Neural crest cell (in vitro differentiated cells): ENCODE measurements at regions not wholly inside any gene's neighbourhood (a gene's known extent, or its start where the extent isn't known, plus 50 kb on each side); places are given as distances from the start of the nearest gene placed in this dataset.

ENCODE experiments used
- DNase-seq: peaks from one replicate; pipeline ENCODE4 v3.0.0; 2021; ENCODE audit warnings: low read depth, mixed read lengths, low spot score
- H3K27ac Mint-ChIP-seq: one replicate; pipeline ENCODE4 v1.8.0; 2021; ENCODE audit warnings: mild to moderate bottlenecking, mixed read lengths; ENCODE audit not compliant: unreplicated experiment
- H3K27me3 Mint-ChIP-seq: 2 replicates; pipeline ENCODE4 v1.8.0; 2021; ENCODE audit warnings: low read depth, mild to moderate bottlenecking, mixed read lengths
- H3K36me3 Mint-ChIP-seq: 2 replicates; pipeline ENCODE4 v1.8.0; 2021; ENCODE audit warnings: low read depth, mild to moderate bottlenecking, mixed read lengths
- H3K4me1 Mint-ChIP-seq: 2 replicates; pipeline ENCODE4 v1.8.0; 2021; ENCODE audit warnings: mixed read lengths
- H3K4me3 Mint-ChIP-seq: one replicate; pipeline ENCODE4 v1.8.0; 2021; ENCODE audit warnings: mild to moderate bottlenecking, mixed read lengths
- H3K9me3 Mint-ChIP-seq: 2 replicates; pipeline ENCODE4 v1.8.0; 2021; ENCODE audit warnings: mixed read lengths
- TF ChIP-seq, protein P1 (sequence below): fragments of 200-600 bp; sonication (generic); conservative IDR thresholded peaks from 2 replicates; pipeline ENCODE4 v1.5.0; 2021; ENCODE audit warnings: antibody characterized with exemption, mild to moderate bottlenecking

DNA sequence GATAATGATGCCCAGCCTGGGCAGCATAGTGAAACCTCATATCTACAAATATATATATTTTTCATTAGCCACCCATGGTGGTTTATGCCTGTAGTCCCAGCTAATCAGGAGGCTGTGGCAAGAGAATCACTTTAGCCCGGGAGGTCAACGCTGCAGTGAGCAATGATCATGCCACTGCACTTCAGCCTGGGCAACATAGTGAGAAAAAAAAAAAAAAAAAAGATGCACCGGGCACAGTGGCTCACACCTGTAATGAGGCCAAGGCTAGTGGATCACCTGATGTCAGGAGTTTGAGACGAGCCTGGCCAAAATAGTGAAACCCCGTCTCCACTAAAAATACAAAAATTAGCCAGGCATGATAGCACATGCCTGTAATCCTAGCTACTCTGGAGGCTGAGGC, 50.2 kb upstream of the ADRA1B start:
- H3K4me3 Mint-ChIP-seq, result no peak overlapping the region
- no peaks in the 10 kb centered on the region for H3K36me3 Mint-ChIP-seq
- H3K9me3 Mint-ChIP-seq, result no peaks in the 10 kb centered on the region

More for the DNA sequence above, 50.2 kb upstream of the ADRA1B start:
- no peak for DNase-seq
- Mint-ChIP-seq H3K4me1 (no peaks in the 10 kb centered on the region), H3K27me3 (peaks cover 37% of the 10 kb centered on the region), H3K27ac (no peak overlapping the region)
- TF ChIP-seq, protein P1, sequence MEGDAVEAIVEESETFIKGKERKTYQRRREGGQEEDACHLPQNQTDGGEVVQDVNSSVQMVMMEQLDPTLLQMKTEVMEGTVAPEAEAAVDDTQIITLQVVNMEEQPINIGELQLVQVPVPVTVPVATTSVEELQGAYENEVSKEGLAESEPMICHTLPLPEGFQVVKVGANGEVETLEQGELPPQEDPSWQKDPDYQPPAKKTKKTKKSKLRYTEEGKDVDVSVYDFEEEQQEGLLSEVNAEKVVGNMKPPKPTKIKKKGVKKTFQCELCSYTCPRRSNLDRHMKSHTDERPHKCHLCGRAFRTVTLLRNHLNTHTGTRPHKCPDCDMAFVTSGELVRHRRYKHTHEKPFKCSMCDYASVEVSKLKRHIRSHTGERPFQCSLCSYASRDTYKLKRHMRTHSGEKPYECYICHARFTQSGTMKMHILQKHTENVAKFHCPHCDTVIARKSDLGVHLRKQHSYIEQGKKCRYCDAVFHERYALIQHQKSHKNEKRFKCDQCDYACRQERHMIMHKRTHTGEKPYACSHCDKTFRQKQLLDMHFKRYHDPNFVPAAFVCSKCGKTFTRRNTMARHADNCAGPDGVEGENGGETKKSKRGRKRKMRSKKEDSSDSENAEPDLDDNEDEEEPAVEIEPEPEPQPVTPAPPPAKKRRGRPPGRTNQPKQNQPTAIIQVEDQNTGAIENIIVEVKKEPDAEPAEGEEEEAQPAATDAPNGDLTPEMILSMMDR, result no peak
